CD14-positive monocyte (primary cell): ENCODE measurements at regions not wholly inside any gene's neighbourhood (a gene's known extent, or its start where the extent isn't known, plus 50 kb on each side); places are given as distances from the start of the nearest gene placed in this dataset.

ENCODE experiments used
- DNase-seq, 3 donors: peaks; one replicate each; pipeline ENCODE4 v3.0.0-alpha.2; 2011 to 2022
- H2AFZ ChIP-seq: 2 replicates; pipeline ENCODE4 v1.6.0; 2012; ENCODE audit warnings: mild to moderate bottlenecking, low read depth, low read length, inconsistent platforms; ENCODE audit not compliant: insufficient read depth, poor library complexity, severe bottlenecking
- H3K27ac ChIP-seq, 2 donors: 1 replicate in 1 of 2; 2 replicates in 1 of 2; pipeline ENCODE4 v1.5.1; 2012 to 2013; ENCODE audit warnings: low read length in 2 of 2, control low read depth in 1 of 2, inconsistent platforms in 1 of 2, low read depth in 1 of 2, mild to moderate bottlenecking in 1 of 2
- H3K27me3 ChIP-seq, 2 donors: one replicate each; pipeline versions ENCODE4 v1.6.0 to v1.6.1; 2011 to 2013; ENCODE audit warnings: low read length in 2 of 2; ENCODE audit not compliant: control insufficient read depth in 2 of 2, insufficient read depth in 2 of 2
- H3K36me3 ChIP-seq, 2 donors: replicated peaks in 1 of 2; 1 replicate in 1 of 2; 2 replicates in 1 of 2; pipeline versions ENCODE4 v1.5.1 to v1.6.1; 2012 to 2013; ENCODE audit warnings: low read length in 2 of 2, control low read depth in 1 of 2, inconsistent platforms in 1 of 2, mild to moderate bottlenecking in 1 of 2; ENCODE audit not compliant: insufficient read depth in 2 of 2, control insufficient read depth in 1 of 2
- H3K4me1 ChIP-seq, 2 donors: 1 replicate in 1 of 2; 2 replicates in 1 of 2; pipeline versions ENCODE4 v1.5.1 to v1.6.1; 2012 to 2013; ENCODE audit warnings: low read length in 2 of 2, control low read depth in 1 of 2, inconsistent platforms in 1 of 2, mild to moderate bottlenecking in 1 of 2, moderate library complexity in 1 of 2; ENCODE audit not compliant: insufficient read depth in 2 of 2, control insufficient read depth in 1 of 2
- H3K4me2 ChIP-seq: replicated peaks from 2 replicates; pipeline ENCODE3; 2012; ENCODE audit warnings: low read length, moderate library complexity, mild to moderate bottlenecking; ENCODE audit not compliant: poor library complexity, severe bottlenecking; ENCODE audit errors: extremely low read depth
- H3K4me3 ChIP-seq, 3 experiments: fragments of 200-600 bp in 1 of 3; sonication (generic) in 1 of 3; replicated peaks in 1 of 3; 1 replicate in 2 of 3; 2 replicates in 1 of 3; pipeline ENCODE4 v1.5.1; 2011 to 2013; ENCODE audit warnings: low read length in 3 of 3, mild to moderate bottlenecking in 3 of 3, control low read depth in 2 of 3, low read depth in 2 of 3, inconsistent platforms in 1 of 3, moderate library complexity in 1 of 3
- H3K79me2 ChIP-seq: 2 replicates; pipeline ENCODE4 v1.6.0; 2012; ENCODE audit warnings: mild to moderate bottlenecking, control low read depth, inconsistent platforms, low read length, moderate library complexity; ENCODE audit not compliant: insufficient read depth
- H3K9ac ChIP-seq: 2 replicates; pipeline ENCODE4 v1.6.0; 2017; ENCODE audit warnings: low read length, mild to moderate bottlenecking; ENCODE audit not compliant: insufficient read depth, poor library complexity, severe bottlenecking
- H3K9me3 ChIP-seq, 2 donors: replicated peaks in 1 of 2; 1 replicate in 1 of 2; 2 replicates in 1 of 2; pipeline versions ENCODE4 v1.5.1 to v1.6.1; 2012 to 2013; ENCODE audit warnings: low read length in 2 of 2, control low read depth in 1 of 2; ENCODE audit not compliant: control insufficient read depth in 1 of 2, insufficient read depth in 1 of 2
- H4K20me1 ChIP-seq: 2 replicates; pipeline ENCODE4 v1.6.0; 2012; ENCODE audit warnings: mild to moderate bottlenecking, low read length, control low read depth, moderate library complexity; ENCODE audit not compliant: insufficient read depth
- H3K27ac Mint-ChIP-seq, 7 donors: one replicate each; pipeline ENCODE4 v1.8.0; 2020; ENCODE audit warnings: mild to moderate bottlenecking in 7 of 7, mixed read lengths in 7 of 7, moderate library complexity in 6 of 7, inconsistent platforms in 2 of 7
- H3K27me3 Mint-ChIP-seq, 3 donors: one replicate each; pipeline ENCODE4 v1.8.0; 2021 to 2022; ENCODE audit warnings: low read depth in 3 of 3, mild to moderate bottlenecking in 3 of 3, mixed read lengths in 3 of 3, moderate library complexity in 3 of 3, inconsistent platforms in 1 of 3
- H3K36me3 Mint-ChIP-seq, 2 donors: one replicate each; pipeline ENCODE4 v1.8.0; 2020; ENCODE audit warnings: mixed read lengths in 2 of 2, inconsistent platforms in 1 of 2, mild to moderate bottlenecking in 1 of 2
- H3K4me1 Mint-ChIP-seq: one replicate; pipeline ENCODE4 v1.8.0; 2020; ENCODE audit warnings: mild to moderate bottlenecking, mixed read lengths
- H3K4me3 Mint-ChIP-seq, 2 donors: one replicate each; pipeline ENCODE4 v1.8.0; 2020; ENCODE audit warnings: mild to moderate bottlenecking in 2 of 2, mixed read lengths in 2 of 2, moderate library complexity in 1 of 2
- H3K9me3 Mint-ChIP-seq, 7 donors: one replicate each; pipeline ENCODE4 v1.8.0; 2020 to 2022; ENCODE audit warnings: mixed read lengths in 7 of 7, mild to moderate bottlenecking in 6 of 7, moderate library complexity in 6 of 7, inconsistent platforms in 2 of 7
- WGBS: methylation state at CpG from one replicate; pipeline ENCODE4 v1.1.5; 2013; ENCODE audit warnings: missing lambda C conversion rate; ENCODE audit not compliant: insufficient coverage; 5-methylcytosine and 5-hydroxymethylcytosine counted together
- intact Hi-C, 2 donors: fragments of 100-400 bp; cut with micrococcal nuclease; formaldehyde crosslinking; loops; one replicate each; pipeline versions ENCODE4 v1.15.0 to v1.15.1; 2023
- TF ChIP-seq, protein P1 (sequence below): fragments of 200-600 bp; IDR thresholded peaks from one replicate; pipeline ENCODE4 v1.8.0; 2022; ENCODE audit warnings: antibody characterized with exemption, mild to moderate bottlenecking

GRCh38 chr6:137358273-137358672, 135.9 kb downstream of the OLIG3 start:
- H3K27me3 Mint-ChIP-seq = peaks cover 0 to 2% (median 0%) of the 10 kb centered on the region in 3 donors
- H3K4me3 Mint-ChIP-seq = no peak overlapping the region
- peaks cover 0 to 2% (median 0%) of the 10 kb centered on the region in 7 donors for H3K9me3 Mint-ChIP-seq
- Histone ChIP-seq H3K79me2 (no peaks in the 10 kb centered on the region), H3K27me3 (no peaks in the 10 kb centered on the region), H3K27ac (no peak overlapping the region), H3K4me3 (no peak overlapping the region), H4K20me1 (no peaks in the 10 kb centered on the region), H3K36me3 (no peaks in the 10 kb centered on the region), H3K4me2 (no peak overlapping the region), H3K9ac (no peak overlapping the region), H3K4me1 (peaks cover under 1 to 4% of the 10 kb centered on the region in 2 donors), H3K9me3 (no peaks in the 10 kb centered on the region), H2AFZ (no peak overlapping the region)
- intact Hi-C loops = no loop called here
- TF ChIP-seq, protein P1, sequence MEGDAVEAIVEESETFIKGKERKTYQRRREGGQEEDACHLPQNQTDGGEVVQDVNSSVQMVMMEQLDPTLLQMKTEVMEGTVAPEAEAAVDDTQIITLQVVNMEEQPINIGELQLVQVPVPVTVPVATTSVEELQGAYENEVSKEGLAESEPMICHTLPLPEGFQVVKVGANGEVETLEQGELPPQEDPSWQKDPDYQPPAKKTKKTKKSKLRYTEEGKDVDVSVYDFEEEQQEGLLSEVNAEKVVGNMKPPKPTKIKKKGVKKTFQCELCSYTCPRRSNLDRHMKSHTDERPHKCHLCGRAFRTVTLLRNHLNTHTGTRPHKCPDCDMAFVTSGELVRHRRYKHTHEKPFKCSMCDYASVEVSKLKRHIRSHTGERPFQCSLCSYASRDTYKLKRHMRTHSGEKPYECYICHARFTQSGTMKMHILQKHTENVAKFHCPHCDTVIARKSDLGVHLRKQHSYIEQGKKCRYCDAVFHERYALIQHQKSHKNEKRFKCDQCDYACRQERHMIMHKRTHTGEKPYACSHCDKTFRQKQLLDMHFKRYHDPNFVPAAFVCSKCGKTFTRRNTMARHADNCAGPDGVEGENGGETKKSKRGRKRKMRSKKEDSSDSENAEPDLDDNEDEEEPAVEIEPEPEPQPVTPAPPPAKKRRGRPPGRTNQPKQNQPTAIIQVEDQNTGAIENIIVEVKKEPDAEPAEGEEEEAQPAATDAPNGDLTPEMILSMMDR = no peak
- H3K27ac Mint-ChIP-seq = no peak overlapping the region
- WGBS = 95% methylated on average over 2 of the region's 3 CpGs
- no peak for DNase-seq
- peaks cover 8% of the 10 kb centered on the region for H3K4me1 Mint-ChIP-seq
- no peaks in the 10 kb centered on the region for H3K36me3 Mint-ChIP-seq

DNA sequence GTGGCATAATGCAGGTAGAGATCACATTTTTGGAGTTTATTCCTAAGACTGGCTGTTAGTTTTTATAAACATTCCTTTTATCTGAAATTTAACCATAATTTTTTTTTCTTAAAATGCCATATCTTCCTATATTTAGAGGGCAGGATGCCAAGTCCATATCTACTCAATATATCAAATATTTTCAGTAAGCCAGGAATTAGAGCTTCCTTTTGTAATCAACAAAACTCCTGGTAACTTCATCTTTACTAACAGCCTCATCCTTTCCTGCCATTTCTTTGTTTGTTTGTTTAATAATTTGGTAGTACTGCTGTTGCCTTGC, 136.3 kb downstream of the OLIG3 start:
- Mint-ChIP-seq H3K27ac (no peak overlapping the region), H3K36me3 (no peaks in the 10 kb centered on the region), H3K4me1 (peaks cover 7% of the 10 kb centered on the region), H3K9me3 (peaks cover 0 to 2% (median 0%) of the 10 kb centered on the region in 7 donors), H3K4me3 (no peak overlapping the region), H3K27me3 (peaks cover 0 to 2% (median 0%) of the 10 kb centered on the region in 3 donors)
- H3K9ac ChIP-seq = no peak overlapping the region
- H3K27ac ChIP-seq = no peak overlapping the region
- no peaks in the 10 kb centered on the region for H3K79me2 ChIP-seq
- no peak overlapping the region for H2AFZ ChIP-seq
- H3K27me3 ChIP-seq = no peaks in the 10 kb centered on the region
- TF ChIP-seq, protein P1 = no peak
- H3K4me3 ChIP-seq = no peak overlapping the region
- intact Hi-C loops = no loop called here
- DNase-seq = no peak
- H4K20me1 ChIP-seq = no peaks in the 10 kb centered on the region
- peaks cover 0 to under 1% of the 10 kb centered on the region in 2 donors for H3K4me1 ChIP-seq
- H3K36me3 ChIP-seq = no peaks in the 10 kb centered on the region
- no peak overlapping the region for H3K4me2 ChIP-seq
- no peaks in the 10 kb centered on the region for H3K9me3 ChIP-seq
